SK-N-SH (cell line): ENCODE measurements at regions not wholly inside any gene's neighbourhood (a gene's known extent, or its start where the extent isn't known, plus 50 kb on each side); places are given as distances from the start of the nearest gene placed in this dataset.

ENCODE experiments used
- CTCF ChIA-PET: fragments of 300-600, 350-600 bp; formaldehyde crosslinking; extraction: SDS; loops from one replicate; lab custom pipeline; 2021; lab: Yijun Ruan, JAX
- POLR2A ChIA-PET: fragments of 350-600 bp; sonication (Branson Sonifier 250); formaldehyde crosslinking; extraction: SDS; loops from one replicate; lab custom pipeline; 2020; ENCODE audit warnings: antibody characterized with exemption, inconsistent platforms; lab: Yijun Ruan, JAX
- DNase-seq: peaks from one replicate; pipeline ENCODE4 v3.0.0; 2012
- H2AFZ ChIP-seq: fragments of 200-600 bp; sonication (generic); 2 replicates; pipeline ENCODE4 v1.8.1; 2016; ENCODE audit warnings: antibody characterized with exemption, mild to moderate bottlenecking, low read depth
- H3F3A ChIP-seq: fragments of 200-600 bp; sonication (generic); replicated peaks from 2 replicates; pipeline ENCODE3; 2016; ENCODE audit warnings: antibody characterized with exemption, mild to moderate bottlenecking; ENCODE audit not compliant: insufficient read depth
- H3K27ac ChIP-seq, 2 experiments: fragments of 200-500 bp in 1 of 2; fragments of 200-600 bp in 1 of 2; sonication (Bioruptor generic) in 1 of 2; sonication (generic), shearing (Covaris generic) in 1 of 2; 2 replicates each; pipeline versions ENCODE4 v1.5.1 to v1.6.1; 2014 to 2016; ENCODE audit warnings: low read depth in 2 of 2, inconsistent platforms in 1 of 2, low read length in 1 of 2, mild to moderate bottlenecking in 1 of 2, mixed read lengths in 1 of 2
- H3K27me3 ChIP-seq: fragments of 200-600 bp; sonication (generic), shearing (Covaris generic); 2 replicates; pipeline ENCODE4 v1.6.1; 2016; ENCODE audit warnings: mixed run types; ENCODE audit not compliant: insufficient read depth
- H3K36me3 ChIP-seq, 2 experiments: fragments of 200-500 bp in 1 of 2; fragments of 200-600 bp in 1 of 2; sonication (Bioruptor generic) in 1 of 2; sonication (generic) in 1 of 2; replicated peaks in 1 of 2; 2 replicates each; pipeline versions ENCODE3 to v1.5.1; 2014 to 2016; ENCODE audit warnings: low read length in 1 of 2, mild to moderate bottlenecking in 1 of 2; ENCODE audit not compliant: insufficient read depth in 2 of 2, control insufficient read depth in 1 of 2
- H3K4me1 ChIP-seq, 2 experiments: fragments of 200-500 bp in 1 of 2; fragments of 200-600 bp in 1 of 2; sonication (Bioruptor generic) in 1 of 2; sonication (generic), shearing (Covaris generic) in 1 of 2; 2 replicates each; pipeline versions ENCODE4 v1.5.1 to v1.6.1; 2014 to 2016; ENCODE audit warnings: low read depth in 1 of 2, low read length in 1 of 2, mixed run types in 1 of 2; ENCODE audit not compliant: insufficient read depth in 2 of 2, control insufficient read depth in 1 of 2
- H3K4me2 ChIP-seq: fragments of 200-600 bp; sonication (generic), shearing (Covaris generic); 2 replicates; pipeline ENCODE4 v1.6.1; 2017; ENCODE audit warnings: mixed run types
- H3K4me3 ChIP-seq, 2 experiments: fragments of 200-500 bp in 1 of 2; fragments of 200-600 bp in 1 of 2; sonication (Bioruptor generic) in 1 of 2; sonication (generic), shearing (Covaris generic) in 1 of 2; 2 replicates each; pipeline versions ENCODE4 v1.5.1 to v1.8.1; 2014 to 2016; ENCODE audit warnings: low read depth in 2 of 2, inconsistent platforms in 1 of 2, low read length in 1 of 2, mild to moderate bottlenecking in 1 of 2, mixed read lengths in 1 of 2, moderate library complexity in 1 of 2
- H3K79me2 ChIP-seq: fragments of 200-600 bp; sonication (generic); 2 replicates; pipeline ENCODE4 v1.8.1; 2017; ENCODE audit warnings: mild to moderate bottlenecking; ENCODE audit not compliant: insufficient read depth
- H3K9ac ChIP-seq: fragments of 200-600 bp; sonication (generic); 2 replicates; pipeline ENCODE4 v1.6.1; 2017; ENCODE audit warnings: mixed run types
- H3K9me2 ChIP-seq: fragments of 200-600 bp; sonication (generic); 2 replicates; pipeline ENCODE4 v1.6.1; 2017; ENCODE audit warnings: mixed run types
- H3K9me3 ChIP-seq: fragments of 200-600 bp; sonication (generic); 2 replicates; pipeline ENCODE4 v1.6.1; 2017; ENCODE audit warnings: mixed run types, mild to moderate bottlenecking, moderate library complexity
- H4K20me1 ChIP-seq: fragments of 200-600 bp; sonication (generic); 2 replicates; pipeline ENCODE4 v1.6.1; 2017; ENCODE audit warnings: mild to moderate bottlenecking, mixed run types; ENCODE audit not compliant: insufficient read depth
- EZH2phosphoT487 ChIP-seq: fragments of 200-600 bp; sonication (generic); IDR thresholded peaks from 2 replicates; pipeline ENCODE4 v1.6.1; 2017; ENCODE audit warnings: low read depth, mixed run types, mild to moderate bottlenecking, antibody characterized with exemption, moderate library complexity, borderline replicate concordance
- FOSL2 ChIP-seq: IDR thresholded peaks from 2 replicates; pipeline ENCODE4 v1.4.0; 2012; ENCODE audit warnings: low read depth, mild to moderate bottlenecking, moderate library complexity, borderline replicate concordance
- MEF2A ChIP-seq: IDR thresholded peaks from 2 replicates; pipeline ENCODE4 v1.4.0; 2012; ENCODE audit warnings: low read depth, borderline replicate concordance
- PBX3 ChIP-seq: IDR thresholded peaks from 2 replicates; pipeline ENCODE4; 2012
- TEAD4 ChIP-seq: IDR thresholded peaks from 2 replicates; pipeline ENCODE4 v1.4.0; 2012; ENCODE audit warnings: mild to moderate bottlenecking, borderline replicate concordance; ENCODE audit not compliant: insufficient read depth
- WGBS: methylation state at CpG from one replicate; pipeline ENCODE4 v1.1.6; 2017; ENCODE audit warnings: low lambda C conversion rate; 5-methylcytosine and 5-hydroxymethylcytosine counted together

DNA sequence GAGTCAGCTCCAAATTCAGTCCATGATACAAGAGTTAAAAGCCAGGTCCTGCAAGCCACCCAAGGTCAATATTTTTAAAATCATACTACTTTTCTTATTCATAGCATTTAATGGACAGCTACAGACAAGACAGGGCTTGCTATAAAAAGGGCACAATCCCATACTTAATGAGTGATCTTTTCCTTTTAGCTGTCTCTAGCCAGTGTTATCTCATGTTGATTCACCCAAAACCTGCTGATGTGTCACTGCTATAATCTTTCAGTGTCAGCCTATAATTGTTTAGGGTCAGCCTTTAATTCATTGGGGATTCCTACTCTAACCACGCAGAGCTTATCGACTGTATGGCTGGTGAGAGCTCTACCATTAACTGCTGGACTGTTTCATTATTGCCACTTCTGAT, 51.2 kb upstream of the HCCS start:
- no peaks in the 10 kb centered on the region for H3K9me3 ChIP-seq
- H2AFZ ChIP-seq: no peak overlapping the region
- H3K4me1 ChIP-seq: peaks cover 0 to 7% of the 10 kb centered on the region in 2 experiments; a peak in 2 of 4 replicates
- 39% methylated on average over 2 of the region's 2 CpGs for WGBS
- ChIA-PET POLR2A (no interaction called here), CTCF (no interaction called here)
- no peak overlapping the region for H3K27ac ChIP-seq
- H3K9me2 ChIP-seq: no peaks in the 10 kb centered on the region
- H3K36me3 ChIP-seq: no peaks in the 10 kb centered on the region
- H3K4me2 ChIP-seq: 0 out of 2 replicates have a peak overlapping the region, but pooled peaks have one; percentile 2
- no peak overlapping the region for H3K9ac ChIP-seq
- H3K4me3 ChIP-seq: no peak overlapping the region
- H4K20me1 ChIP-seq: no peaks in the 10 kb centered on the region
- no peaks in the 10 kb centered on the region for H3K27me3 ChIP-seq
- TF ChIP-seq PBX3 (peak; percentile 32), EZH2phosphoT487 (no peak), FOSL2 (peak; percentile 27; the same call in 1 of the 2 replicates), MEF2A (no peak), TEAD4 (no peak)
- no peaks in the 10 kb centered on the region for H3K79me2 ChIP-seq
- peaks cover 8% of the 10 kb centered on the region for H3F3A ChIP-seq
- DNase-seq: no peak
